ENCODE measurements at regions not wholly inside any gene's neighbourhood (a gene's known extent, or its start where the extent isn't known, plus 50 kb on each side); places are given as distances from the start of the nearest gene placed in this dataset.

DNA sequence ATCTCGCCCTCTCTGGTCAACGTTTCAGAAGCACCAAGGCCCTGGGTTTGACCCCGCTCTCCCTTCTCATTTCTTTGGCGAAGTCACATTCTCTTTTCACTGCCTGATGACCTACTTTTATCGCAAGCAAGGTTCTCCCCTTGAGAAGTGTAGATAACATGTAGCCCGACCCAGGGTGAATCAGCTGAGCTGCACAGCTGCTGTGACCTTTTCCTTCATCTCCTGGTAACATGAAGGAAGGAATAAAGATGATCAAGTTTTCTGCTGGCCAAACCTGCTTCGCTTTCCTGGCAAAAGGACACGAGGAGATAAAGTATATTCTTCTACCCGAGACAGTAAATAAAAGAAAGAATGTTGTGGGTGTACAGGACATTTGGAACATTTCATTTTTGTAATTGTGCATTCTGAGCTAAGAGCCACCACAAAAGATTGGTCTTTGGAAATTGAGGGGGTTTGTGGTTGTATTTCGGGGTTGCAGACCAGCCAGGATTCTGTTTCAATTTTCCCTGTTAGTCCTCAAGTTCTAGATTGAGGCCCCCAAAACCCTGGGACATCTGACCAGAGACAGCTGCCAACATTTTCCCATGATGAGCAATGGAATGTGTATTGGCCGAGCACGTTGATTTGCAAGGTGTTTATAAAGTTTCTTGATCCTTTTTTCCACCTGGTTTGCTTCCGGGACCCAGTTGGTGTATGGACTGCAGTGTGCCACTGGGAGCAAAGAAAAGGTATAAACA, 155.1 kb upstream of the ZNF462 start:
- no peaks in the 10 kb centered on the region for H3K4me1 ChIP-seq
- WGBS, 2 donors, result 60 to 62% methylated on average over 13 of the region's 13 CpGs
- H3K27me3 ChIP-seq, result no peaks in the 10 kb centered on the region
- no peaks in the 10 kb centered on the region for H3K36me3 ChIP-seq (replicated peaks in 1 of 2; ENCODE audit: insufficient read depth in 1 of 2, low read depth in 2 of 2)
- DNase-seq (peak in 2 of 4 donors; percentile 6 to 25), ATAC-seq (no peak)
- no peak overlapping the region for H3K27ac ChIP-seq
- no peak for TF ChIP-seq POLR2A (IDR thresholded peaks at IDR 0.05)
- TF ChIP-seq, protein P1, sequence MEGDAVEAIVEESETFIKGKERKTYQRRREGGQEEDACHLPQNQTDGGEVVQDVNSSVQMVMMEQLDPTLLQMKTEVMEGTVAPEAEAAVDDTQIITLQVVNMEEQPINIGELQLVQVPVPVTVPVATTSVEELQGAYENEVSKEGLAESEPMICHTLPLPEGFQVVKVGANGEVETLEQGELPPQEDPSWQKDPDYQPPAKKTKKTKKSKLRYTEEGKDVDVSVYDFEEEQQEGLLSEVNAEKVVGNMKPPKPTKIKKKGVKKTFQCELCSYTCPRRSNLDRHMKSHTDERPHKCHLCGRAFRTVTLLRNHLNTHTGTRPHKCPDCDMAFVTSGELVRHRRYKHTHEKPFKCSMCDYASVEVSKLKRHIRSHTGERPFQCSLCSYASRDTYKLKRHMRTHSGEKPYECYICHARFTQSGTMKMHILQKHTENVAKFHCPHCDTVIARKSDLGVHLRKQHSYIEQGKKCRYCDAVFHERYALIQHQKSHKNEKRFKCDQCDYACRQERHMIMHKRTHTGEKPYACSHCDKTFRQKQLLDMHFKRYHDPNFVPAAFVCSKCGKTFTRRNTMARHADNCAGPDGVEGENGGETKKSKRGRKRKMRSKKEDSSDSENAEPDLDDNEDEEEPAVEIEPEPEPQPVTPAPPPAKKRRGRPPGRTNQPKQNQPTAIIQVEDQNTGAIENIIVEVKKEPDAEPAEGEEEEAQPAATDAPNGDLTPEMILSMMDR (IDR thresholded peaks at IDR 0.05), result no peak
- no peaks in the 10 kb centered on the region for H3K9me3 ChIP-seq
- H3K4me3 ChIP-seq, result no peak overlapping the region
- intact Hi-C loops (cut with DNase I), result no loop called here

DNA sequence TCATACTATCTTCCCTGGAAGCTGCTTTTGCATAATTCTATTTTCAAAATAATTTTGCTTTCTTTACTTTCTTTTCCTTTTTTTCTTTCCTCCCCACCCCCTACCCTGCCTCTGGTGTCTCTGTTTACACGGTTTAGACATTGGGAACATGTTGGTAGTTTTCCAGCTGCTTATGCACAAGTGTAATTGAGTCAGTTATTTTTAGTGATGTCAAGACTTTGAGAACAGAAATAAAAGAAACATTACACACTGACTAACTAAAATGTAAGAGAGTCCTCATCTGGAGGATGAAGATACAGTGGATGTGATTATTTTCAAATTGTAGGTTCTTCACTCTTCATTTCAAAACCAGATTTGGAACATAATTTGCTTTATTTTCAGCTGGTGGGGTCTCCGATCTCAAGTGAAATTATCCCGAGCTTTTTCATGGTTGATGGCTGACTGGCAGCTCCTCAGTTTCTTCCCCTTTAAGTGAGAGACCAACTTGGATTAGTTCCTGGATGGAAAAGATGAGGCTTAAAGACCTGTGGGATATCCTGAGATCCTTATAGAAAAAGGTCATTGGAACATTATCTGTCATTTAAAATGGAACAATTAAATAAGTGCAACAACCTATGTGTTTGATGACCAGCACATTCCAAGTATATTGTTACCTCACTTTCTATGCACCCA, 154.4 kb upstream of the ZNF462 start:
- Histone ChIP-seq H3K36me3 (replicated peaks in 1 of 2; ENCODE audit: insufficient read depth in 1 of 2, low read depth in 2 of 2) (no peaks in the 10 kb centered on the region), H3K9me3 (no peaks in the 10 kb centered on the region), H3K4me1 (no peaks in the 10 kb centered on the region), H3K27me3 (no peaks in the 10 kb centered on the region), H3K27ac (no peak overlapping the region), H3K4me3 (no peak overlapping the region)
- WGBS, 2 donors, result 61 to 64% methylated on average over 3 of the region's 3 CpGs
- DNase-seq, result no peak
- intact Hi-C loops (cut with DNase I), result no loop called here
- no peak for ATAC-seq
- TF ChIP-seq, protein P1 (IDR thresholded peaks at IDR 0.05), result no peak
- TF ChIP-seq POLR2A (IDR thresholded peaks at IDR 0.05), result no peak

DNA sequence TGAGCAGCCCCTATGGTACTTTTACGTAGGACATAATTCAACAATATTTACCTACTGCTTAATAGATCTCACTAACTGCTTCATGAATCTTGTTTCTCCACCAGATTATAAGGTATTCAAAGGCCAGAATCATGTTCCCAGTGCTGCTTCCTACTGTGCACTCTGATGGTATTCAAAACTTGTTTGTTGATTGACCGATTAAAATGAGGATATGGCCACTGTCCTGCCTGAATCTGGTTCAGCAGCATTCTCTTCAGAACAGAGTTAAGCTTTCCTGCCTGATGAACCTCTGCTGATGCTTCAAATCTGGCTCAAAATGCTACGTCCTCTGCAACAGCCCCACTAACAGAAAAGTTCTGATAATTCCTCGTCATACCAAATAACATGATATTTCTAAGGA, 150.7 kb upstream of the ZNF462 start:
- Histone ChIP-seq H3K9me3 (no peaks in the 10 kb centered on the region), H3K4me1 (no peaks in the 10 kb centered on the region), H3K27me3 (no peaks in the 10 kb centered on the region), H3K36me3 (replicated peaks in 1 of 2; ENCODE audit: insufficient read depth in 1 of 2, low read depth in 2 of 2) (no peaks in the 10 kb centered on the region), H3K27ac (no peak overlapping the region), H3K4me3 (no peak overlapping the region)
- intact Hi-C loops (cut with DNase I), result no loop called here
- no peak for ATAC-seq
- DNase-seq, result no peak
- WGBS, 2 donors, result 89 to 96% methylated on average over 4 of the region's 4 CpGs
- TF ChIP-seq, protein P1 (IDR thresholded peaks at IDR 0.05), result no peak
- TF ChIP-seq POLR2A (IDR thresholded peaks at IDR 0.05), result no peak

DNA sequence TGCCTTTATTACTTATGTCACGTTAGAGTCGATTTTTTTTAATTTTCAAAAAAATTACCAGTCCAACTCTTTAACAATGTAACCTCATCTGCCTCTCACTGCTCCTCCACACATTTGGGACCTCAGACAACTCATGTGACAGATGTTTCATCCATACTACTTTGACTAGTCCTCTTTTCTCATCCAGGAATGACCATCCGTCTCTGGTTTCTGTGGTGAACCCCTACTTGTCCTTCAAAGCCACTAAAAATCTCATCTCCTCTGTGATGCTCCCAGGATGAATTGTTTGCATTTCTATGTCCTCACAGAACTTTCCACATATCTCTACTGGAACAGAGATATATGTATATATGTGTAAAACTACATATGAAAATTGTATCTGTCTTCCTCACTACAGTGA, 149.8 kb upstream of the ZNF462 start:
- ATAC-seq (no peak), DNase-seq (no peak)
- Histone ChIP-seq H3K27ac (no peak overlapping the region), H3K4me3 (no peak overlapping the region), H3K36me3 (replicated peaks in 1 of 2; ENCODE audit: insufficient read depth in 1 of 2, low read depth in 2 of 2) (no peaks in the 10 kb centered on the region), H3K9me3 (no peaks in the 10 kb centered on the region), H3K27me3 (no peaks in the 10 kb centered on the region), H3K4me1 (no peaks in the 10 kb centered on the region)
- intact Hi-C loops (cut with DNase I), result no loop called here
- no peak for TF ChIP-seq POLR2A (IDR thresholded peaks at IDR 0.05)
- TF ChIP-seq, protein P1 (IDR thresholded peaks at IDR 0.05), result no peak
- 79 to 89% methylated on average over 3 of the region's 3 CpGs for WGBS, 2 donors
